Spleen (tissue), 11 donors: ENCODE measurements at regions not wholly inside any gene's neighbourhood (a gene's known extent, or its start where the extent isn't known, plus 50 kb on each side); places are given as distances from the start of the nearest gene placed in this dataset.

Source experiments
- DNase-seq: peaks from one replicate; pipeline ENCODE4 v3.0.0-alpha.2; 2020
- H3K27ac ChIP-seq, 8 donors: fragments of 200-600 bp; sonication (generic) in 7 of 8; 1 replicate in 4 of 8; 2 replicates in 4 of 8; pipeline versions ENCODE4 v1.5.0 to v1.8.0; 2016 to 2021; ENCODE audit warnings: inconsistent platforms in 4 of 8, mild to moderate bottlenecking in 4 of 8, moderate library complexity in 1 of 8
- H3K27me3 ChIP-seq, 7 donors: fragments of 200-600 bp; sonication (generic) in 6 of 7; replicated peaks in 1 of 7; 1 replicate in 4 of 7; 2 replicates in 3 of 7; pipeline versions ENCODE4 v1.5.0 to v1.8.0; 2016 to 2021; ENCODE audit warnings: inconsistent platforms in 3 of 7, mild to moderate bottlenecking in 1 of 7
- H3K36me3 ChIP-seq, 6 donors: fragments of 200-600 bp; sonication (generic) in 5 of 6; 1 replicate in 4 of 6; 2 replicates in 2 of 6; pipeline versions ENCODE4 v1.5.0 to v1.8.0; 2016 to 2021; ENCODE audit warnings: inconsistent platforms in 2 of 6
- H3K4me1 ChIP-seq, 6 donors: fragments of 200-600 bp; sonication (generic) in 5 of 6; 1 replicate in 3 of 6; 2 replicates in 3 of 6; pipeline versions ENCODE4 v1.5.0 to v1.8.0; 2016 to 2021; ENCODE audit warnings: inconsistent platforms in 3 of 6
- H3K4me3 ChIP-seq, 8 donors: fragments of 200-600 bp; sonication (generic) in 7 of 8; 1 replicate in 4 of 8; 2 replicates in 4 of 8; pipeline versions ENCODE4 v1.5.0 to v1.8.0; 2016 to 2021; ENCODE audit warnings: inconsistent platforms in 4 of 8, mild to moderate bottlenecking in 4 of 8, moderate library complexity in 2 of 8
- H3K9me3 ChIP-seq, 8 donors: fragments of 200-600 bp; sonication (generic) in 7 of 8; 1 replicate in 4 of 8; 2 replicates in 4 of 8; pipeline versions ENCODE4 v1.5.0 to v1.8.0; 2016 to 2021; ENCODE audit warnings: inconsistent platforms in 4 of 8
- CTCF ChIP-seq, 11 experiments: fragments of 200-600 bp in 7 of 11; fragments of 450-650 bp in 4 of 11; sonication (generic) in 4 of 11; IDR thresholded peaks in 8 of 11; conservative IDR thresholded peaks in 3 of 11; 1 replicate in 7 of 11; 2 replicates in 4 of 11; pipeline versions ENCODE4 v1.4.0 to v1.8.0; 2016 to 2021; ENCODE audit warnings: antibody characterized with exemption in 11 of 11, inconsistent platforms in 4 of 11, mild to moderate bottlenecking in 1 of 11
- POLR2A ChIP-seq, 3 donors: fragments of 450-650 bp; IDR thresholded peaks; one replicate each; pipeline ENCODE4 v1.5.1; 2017; ENCODE audit warnings: antibody characterized with exemption in 3 of 3, mild to moderate bottlenecking in 1 of 3
- POLR2AphosphoS5 ChIP-seq, 3 donors: sonication (generic); formaldehyde crosslinking; IDR thresholded peaks; one replicate each; pipeline ENCODE4 v1.5.1; 2017; ENCODE audit warnings: antibody characterized with exemption in 3 of 3
- WGBS, 5 donors: extraction: QIAGEN DNeasy Blood & Tissue Kit in 3 of 5; methylation state at CpG; one replicate each; pipeline versions ENCODE4 v1.1.5 to v1.1.7; 2013 to 2018; 5-methylcytosine and 5-hydroxymethylcytosine counted together
- intact Hi-C: fragments of 100-400 bp; cut with DNase I; formaldehyde crosslinking; loops from one replicate; pipeline ENCODE4 v1.15.0; 2023; ENCODE audit warnings: low total_unique reads
- donor health status: healthy with polysubstance abuse.
- donor health status: DM: no; HTN: no; CAD: no; lungs with moderate emphysema.
- donor health status: DM: no; HTN: no; CAD: no.
- donor health status: Bipolar disorder and iron deficiency.
- donor health status: healthy.
- donor health status: DM: no; HTN: no; CAD: no.
- donor health status: DM: yes; HTN: yes; CAD: no.

- WGBS, 5 donors, result 74 to 98% (median 78%) methylated on average over 1 of the region's 1 CpG
- Histone ChIP-seq H3K9me3 (no peaks in the 10 kb centered on the region), H3K27ac (no peak overlapping the region), H3K27me3 (peaks cover 0 to 44% (median 0%) of the 10 kb centered on the region in 7 donors), H3K4me3 (no peak overlapping the region), H3K4me1 (no peaks in the 10 kb centered on the region), H3K36me3 (no peaks in the 10 kb centered on the region)
- TF ChIP-seq CTCF (IDR thresholded peaks at IDR 0.05 in 8 of 11, conservative IDR thresholded peaks at IDR 0.05 in 3 of 11), result no peak
- no peak for TF ChIP-seq POLR2A (IDR thresholded peaks at IDR 0.05)
- TF ChIP-seq POLR2AphosphoS5 (IDR thresholded peaks at IDR 0.05), result no peak
- intact Hi-C loops, result no loop called here
- no peak for DNase-seq
Observed at GRCh38 chr17:72311004-72311403, 190.2 kb downstream of the SOX9 start.

DNA sequence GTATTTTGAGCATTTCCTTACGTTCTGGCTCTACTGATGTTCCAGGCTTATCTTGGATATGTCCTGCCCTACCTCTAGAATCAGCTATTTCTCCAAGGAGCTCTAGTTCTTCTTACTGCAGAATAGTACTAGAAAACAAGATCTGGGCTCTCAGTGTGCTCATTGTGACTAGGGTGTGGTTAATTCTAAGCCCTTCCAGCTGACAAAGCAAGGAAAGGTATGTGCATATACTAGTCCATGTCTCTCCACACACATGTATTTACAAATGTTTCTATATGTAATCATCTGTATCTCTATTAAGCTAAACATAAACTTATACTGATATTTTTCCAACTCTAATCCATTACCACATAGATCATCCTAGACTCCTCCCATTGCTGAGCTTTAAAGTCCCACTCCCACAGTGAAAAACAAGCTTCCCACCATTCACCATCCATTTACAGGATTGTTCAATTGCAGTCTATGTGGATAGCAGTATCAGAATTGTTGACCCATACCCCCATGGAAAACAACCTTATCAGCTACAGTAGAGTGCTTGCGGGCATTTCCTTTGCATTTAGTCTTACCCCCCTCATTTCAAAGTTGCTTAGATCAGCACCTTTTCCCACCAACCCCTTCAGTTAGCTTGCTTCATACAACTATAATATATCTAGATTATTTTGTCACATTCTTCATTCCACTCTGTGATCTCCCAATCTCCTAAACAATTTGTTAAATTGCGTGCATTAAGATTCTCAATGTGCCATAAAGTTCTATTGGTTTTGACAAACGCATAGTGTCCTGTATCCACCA, 194.5 kb downstream of the SOX9 start:
- TF ChIP-seq POLR2A (IDR thresholded peaks at IDR 0.05), result no peak
- no peak for TF ChIP-seq CTCF (IDR thresholded peaks at IDR 0.05 in 8 of 11, conservative IDR thresholded peaks at IDR 0.05 in 3 of 11)
- no peak for TF ChIP-seq POLR2AphosphoS5 (IDR thresholded peaks at IDR 0.05)
- 77 to 90% (median 85%) methylated on average over 4 of the region's 4 CpGs for WGBS, 5 donors
- Histone ChIP-seq H3K9me3 (no peaks in the 10 kb centered on the region), H3K4me3 (no peak overlapping the region), H3K27ac (no peak overlapping the region), H3K4me1 (no peaks in the 10 kb centered on the region), H3K36me3 (no peaks in the 10 kb centered on the region), H3K27me3 (peaks cover 0 to 26% (median 0%) of the 10 kb centered on the region in 7 donors)
- no peak for DNase-seq
- intact Hi-C loops, result no loop called here

GRCh38 chr17:72318131-72318530, 197.3 kb downstream of the SOX9 start:
- 70 to 91% (median 74%) methylated on average over 5 of the region's 5 CpGs for WGBS, 5 donors
- Histone ChIP-seq H3K36me3 (no peaks in the 10 kb centered on the region), H3K4me3 (no peak overlapping the region), H3K27me3 (peaks cover 0 to 25% (median 0%) of the 10 kb centered on the region in 7 donors), H3K9me3 (peaks cover 0 to 3% (median 0%) of the 10 kb centered on the region in 8 donors), H3K27ac (no peak overlapping the region), H3K4me1 (no peaks in the 10 kb centered on the region)
- TF ChIP-seq CTCF (IDR thresholded peaks at IDR 0.05 in 8 of 11, conservative IDR thresholded peaks at IDR 0.05 in 3 of 11), result no peak
- TF ChIP-seq POLR2A (IDR thresholded peaks at IDR 0.05), result no peak
- TF ChIP-seq POLR2AphosphoS5 (IDR thresholded peaks at IDR 0.05), result no peak
- DNase-seq, result no peak
- intact Hi-C loops, result no loop called here

- H3K4me3 ChIP-seq, result no peak overlapping the region
- no peaks in the 10 kb centered on the region for H3K4me1 ChIP-seq
- intact Hi-C loops, result no loop called here
- peaks cover 0 to 25% (median 0%) of the 10 kb centered on the region in 7 donors for H3K27me3 ChIP-seq
- no peaks in the 10 kb centered on the region for H3K36me3 ChIP-seq
- no peak overlapping the region for H3K27ac ChIP-seq
- no peak for DNase-seq
- peaks cover 0 to 13% (median 2%) of the 10 kb centered on the region in 8 donors for H3K9me3 ChIP-seq
- WGBS, 5 donors, result 87 to 90% (median 88%) methylated on average over 4 of the region's 4 CpGs
- TF ChIP-seq POLR2AphosphoS5 (IDR thresholded peaks at IDR 0.05) (no peak), CTCF (IDR thresholded peaks at IDR 0.05 in 8 of 11, conservative IDR thresholded peaks at IDR 0.05 in 3 of 11) (no peak), POLR2A (IDR thresholded peaks at IDR 0.05) (no peak)
Observed at GRCh38 chr17:72321896-72322295, 201.1 kb downstream of the SOX9 start.
